ENCODE measurements at regions not wholly inside any gene's neighbourhood (a gene's known extent, or its start where the extent isn't known, plus 50 kb on each side); places are given as distances from the start of the nearest gene placed in this dataset.

GRCh38 chr4:24103434-24104157 lies 213.7 kb upstream of the PPARGC1A start:
- no peak for TF ChIP-seq POLR2A (IDR thresholded peaks at IDR 0.05; ENCODE audit: low read depth, low read length)
- no peak for TF ChIP-seq TAF1 (IDR thresholded peaks at IDR 0.05; ENCODE audit: borderline replicate concordance, low read depth, low read length)
- no peak for TF ChIP-seq POLR2AphosphoS5 (IDR thresholded peaks at IDR 0.05; ENCODE audit: low read depth, low read length)

Measured in GM12892 (cell line).